Pancreas (tissue), 10 donors: ENCODE measurements at regions not wholly inside any gene's neighbourhood (a gene's known extent, or its start where the extent isn't known, plus 50 kb on each side); places are given as distances from the start of the nearest gene placed in this dataset.

ENCODE experiments used
- ATAC-seq, 4 donors: fragments of 200-7000 bp; cut with Tn5 transposase; one replicate each; pipeline versions ENCODE4 v1.8.0 to v1.9.1; 2020; ENCODE audit warnings: mild to moderate bottlenecking in 4 of 4, moderate library complexity in 4 of 4
- DNase-seq, 6 donors: peaks; one replicate each; pipeline ENCODE4 v3.0.0-alpha.2; 2020
- FAIRE-seq: peaks from 2 replicates; lab custom pipeline; 2012; peaks lifted over from hg19 to GRCh38; lab: Jason Lieb, UNC
- H3K27ac ChIP-seq, 4 donors: fragments of 200-600 bp; sonication (generic); 1 replicate in 3 of 4; 2 replicates in 1 of 4; pipeline versions ENCODE4 v1.5.0 to v1.8.0; 2020
- H3K27me3 ChIP-seq, 4 donors: fragments of 200-600 bp; one replicate each; pipeline ENCODE4 v1.8.0; 2021
- H3K36me3 ChIP-seq, 3 donors: fragments of 200-600 bp; sonication (generic) in 1 of 3; one replicate each; pipeline versions ENCODE4 v1.5.0 to v1.8.0; 2020 to 2021
- H3K4me1 ChIP-seq, 3 donors: fragments of 200-600 bp; one replicate each; pipeline ENCODE4 v1.8.0; 2021
- H3K4me3 ChIP-seq, 4 donors: fragments of 200-600 bp; sonication (generic) in 2 of 4; one replicate each; pipeline versions ENCODE4 v1.5.0 to v1.8.0; 2020 to 2021
- H3K9me3 ChIP-seq, 4 donors: fragments of 200-600 bp; one replicate each; pipeline ENCODE4 v1.8.0; 2021
- CTCF ChIP-seq, 4 donors: fragments of 200-600 bp; sonication (generic) in 3 of 4; IDR thresholded peaks; one replicate each; pipeline versions ENCODE4 v1.5.0 to v1.8.0; 2021; ENCODE audit warnings: antibody characterized with exemption in 4 of 4
- WGBS, 2 donors: extraction: QIAGEN DNeasy Blood & Tissue Kit; methylation state at CpG; one replicate each; pipeline ENCODE4 v1.1.7; 2013; 5-methylcytosine and 5-hydroxymethylcytosine counted together
- intact Hi-C, 3 donors: fragments of 100-400 bp; cut with DNase I; formaldehyde crosslinking; loops; one replicate each; pipeline versions ENCODE4 v1.11.1 to v1.14.2; 2022
- donor health status: healthy with polysubstance abuse.
- donor health status: DM: no; HTN: no; CAD: no; lungs with moderate emphysema.
- donor health status: DM: no; HTN: no; CAD: no.
- donor health status: control.
- donor health status: control.
- donor health status: Bipolar disorder and iron deficiency.
- donor health status: DM: yes; HTN: yes; CAD: no.
- donor health status: DM: no; HTN: no; CAD: no.
- donor health status: DM: no; HTN: no; CAD: no.
- donor health status: DM: yes; HTN: yes; CAD: no.

- H3K36me3 ChIP-seq, result no peaks in the 10 kb centered on the region
- no peaks in the 10 kb centered on the region for H3K4me1 ChIP-seq
- intact Hi-C loops, result no loop called here
- H3K27ac ChIP-seq, result no peak overlapping the region
- no peaks in the 10 kb centered on the region for H3K27me3 ChIP-seq
- TF ChIP-seq CTCF (IDR thresholded peaks at IDR 0.05), result no peak
- FAIRE-seq (no peak), DNase-seq (no peak), ATAC-seq (no peak)
- H3K9me3 ChIP-seq, result no peaks in the 10 kb centered on the region
- no peak overlapping the region for H3K4me3 ChIP-seq
- 14 to 41% methylated on average over 1 of the region's 1 CpG for WGBS, 2 donors
Observed at GRCh38 chr11:81255895-81256294, 1477.8 kb downstream of the FAM181B start.

- Histone ChIP-seq H3K36me3 (no peaks in the 10 kb centered on the region), H3K27me3 (no peaks in the 10 kb centered on the region), H3K4me3 (no peak overlapping the region), H3K9me3 (no peaks in the 10 kb centered on the region), H3K27ac (no peak overlapping the region), H3K4me1 (no peaks in the 10 kb centered on the region)
- ATAC-seq (no peak), DNase-seq (no peak), FAIRE-seq (no peak)
- intact Hi-C loops, result no loop called here
- 41 to 60% methylated on average over 1 of the region's 1 CpG for WGBS, 2 donors
- TF ChIP-seq CTCF (IDR thresholded peaks at IDR 0.05), result no peak
Observed at GRCh38 chr11:81253244-81253643, 1480.4 kb downstream of the FAM181B start.

- ATAC-seq (no peak), FAIRE-seq (no peak), DNase-seq (no peak)
- TF ChIP-seq CTCF (IDR thresholded peaks at IDR 0.05), result no peak
- Histone ChIP-seq H3K9me3 (no peaks in the 10 kb centered on the region), H3K4me1 (no peaks in the 10 kb centered on the region), H3K27ac (no peak overlapping the region), H3K36me3 (no peaks in the 10 kb centered on the region), H3K4me3 (no peak overlapping the region), H3K27me3 (no peaks in the 10 kb centered on the region)
- intact Hi-C loops, result no loop called here
- 30 to 32% methylated on average over 3 of the region's 3 CpGs for WGBS, 2 donors
Observed at GRCh38 chr11:81246941-81247340, 1486.7 kb downstream of the FAM181B start.

- H3K27ac ChIP-seq, result no peak overlapping the region
- H3K4me1 ChIP-seq, result no peaks in the 10 kb centered on the region
- FAIRE-seq (no peak), DNase-seq (no peak), ATAC-seq (no peak)
- intact Hi-C loops, result no loop called here
- no peaks in the 10 kb centered on the region for H3K36me3 ChIP-seq
- 63 to 78% methylated on average over 3 of the region's 3 CpGs for WGBS, 2 donors
- no peaks in the 10 kb centered on the region for H3K27me3 ChIP-seq
- no peaks in the 10 kb centered on the region for H3K9me3 ChIP-seq
- H3K4me3 ChIP-seq, result no peak overlapping the region
- no peak for TF ChIP-seq CTCF (IDR thresholded peaks at IDR 0.05)
Observed at GRCh38 chr11:81245791-81246190, 1487.9 kb downstream of the FAM181B start.

GRCh38 chr11:81241672-81242275 is 1491.9 kb downstream of the FAM181B start:
- ATAC-seq (no peak), FAIRE-seq (no peak)
- 47 to 67% methylated on average over 5 of the region's 5 CpGs for WGBS, 2 donors

More at GRCh38 chr11:81241672-81242275, 1491.9 kb downstream of the FAM181B start:
- Histone ChIP-seq H3K9me3 (no peaks in the 10 kb centered on the region), H3K4me1 (no peaks in the 10 kb centered on the region), H3K36me3 (no peaks in the 10 kb centered on the region), H3K4me3 (no peak overlapping the region), H3K27me3 (no peaks in the 10 kb centered on the region), H3K27ac (no peak overlapping the region)
- no peak for TF ChIP-seq CTCF (IDR thresholded peaks at IDR 0.05)
- intact Hi-C loops, result no loop called here
- no peak for DNase-seq
